Mucosa of rectum (tissue), 2 donors: ENCODE measurements at regions not wholly inside any gene's neighbourhood (a gene's known extent, or its start where the extent isn't known, plus 50 kb on each side); places are given as distances from the start of the nearest gene placed in this dataset.

Experiments used
- H3K27ac ChIP-seq, 2 donors: one replicate each; pipeline ENCODE4 v1.7.0; 2013; ENCODE audit warnings: inconsistent platforms in 2 of 2, low read depth in 2 of 2, low read length in 2 of 2
- H3K27me3 ChIP-seq, 2 donors: one replicate each; pipeline ENCODE4 v1.7.0; 2013; ENCODE audit warnings: low read length in 2 of 2; ENCODE audit not compliant: control insufficient read depth in 2 of 2, insufficient read depth in 2 of 2
- H3K36me3 ChIP-seq, 2 donors: one replicate each; pipeline ENCODE4 v1.7.0; 2013; ENCODE audit warnings: low read length in 2 of 2; ENCODE audit not compliant: control insufficient read depth in 2 of 2, insufficient read depth in 2 of 2
- H3K4me1 ChIP-seq, 2 donors: one replicate each; pipeline ENCODE4 v1.7.0; 2013; ENCODE audit warnings: low read length in 2 of 2, mild to moderate bottlenecking in 1 of 2; ENCODE audit not compliant: control insufficient read depth in 2 of 2, insufficient read depth in 2 of 2
- H3K4me3 ChIP-seq, 2 donors: one replicate each; pipeline ENCODE4 v1.7.0; 2013; ENCODE audit warnings: low read length in 2 of 2
- H3K9ac ChIP-seq, 2 donors: one replicate each; pipeline ENCODE4 v1.7.0; 2013; ENCODE audit warnings: low read length in 2 of 2, low read depth in 1 of 2, mild to moderate bottlenecking in 1 of 2
- H3K9me3 ChIP-seq, 2 donors: one replicate each; pipeline ENCODE4 v1.7.0; 2013; ENCODE audit warnings: low read length in 2 of 2; ENCODE audit not compliant: control insufficient read depth in 2 of 2
- donor health status: healthy.
- donor health status: Normal muscosa, but diverticular disease.

DNA sequence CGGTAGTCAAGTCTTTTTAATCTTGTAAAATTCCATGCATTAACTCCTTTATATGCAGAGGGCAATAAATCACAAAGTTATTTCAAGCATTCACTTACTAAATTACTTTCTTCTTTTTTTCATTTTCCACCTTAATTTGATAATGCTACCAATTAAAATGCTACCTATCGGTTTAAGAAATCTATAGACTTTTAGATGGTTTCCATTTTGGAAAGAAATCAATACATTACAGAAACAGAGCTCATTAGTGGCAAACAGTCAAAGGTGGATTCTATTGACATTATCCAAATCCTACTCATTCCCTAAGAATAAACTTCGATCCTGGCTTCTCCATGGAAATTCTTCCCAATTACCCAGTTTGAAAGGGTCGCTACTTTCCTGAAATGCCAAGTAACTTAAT lies 176.5 kb downstream of the MREG start:
- Histone ChIP-seq H3K4me3 (no peak overlapping the region), H3K27ac (no peak overlapping the region), H3K4me1 (peaks cover 6 to 9% of the 10 kb centered on the region in 2 donors), H3K9ac (no peak overlapping the region), H3K36me3 (no peaks in the 10 kb centered on the region), H3K9me3 (no peaks in the 10 kb centered on the region), H3K27me3 (no peaks in the 10 kb centered on the region)

DNA sequence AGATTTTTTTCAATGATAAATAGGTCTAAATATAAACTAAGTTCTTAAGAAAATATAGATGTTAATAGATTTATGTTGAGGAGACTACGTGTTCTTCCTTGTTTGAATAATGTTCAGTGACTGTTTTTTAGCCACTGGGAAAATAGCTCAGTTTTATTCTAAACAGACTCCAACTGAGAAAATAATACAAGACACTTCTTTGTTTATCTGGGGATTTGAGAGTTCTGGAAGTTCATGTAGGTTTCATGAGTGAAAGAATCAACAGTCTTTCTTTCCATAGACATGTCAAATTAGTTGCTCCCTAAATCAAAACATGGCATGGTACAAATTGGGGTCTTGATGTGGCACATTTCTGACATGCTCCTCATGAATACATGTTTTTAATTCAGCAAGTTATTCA lies 177.7 kb downstream of the MREG start:
- H3K27ac ChIP-seq: no peak overlapping the region
- no peaks in the 10 kb centered on the region for H3K9me3 ChIP-seq
- H3K9ac ChIP-seq: no peak overlapping the region
- no peak overlapping the region for H3K4me3 ChIP-seq
- no peaks in the 10 kb centered on the region for H3K27me3 ChIP-seq
- H3K36me3 ChIP-seq: no peaks in the 10 kb centered on the region
- H3K4me1 ChIP-seq: peaks cover 7 to 18% of the 10 kb centered on the region in 2 donors

DNA sequence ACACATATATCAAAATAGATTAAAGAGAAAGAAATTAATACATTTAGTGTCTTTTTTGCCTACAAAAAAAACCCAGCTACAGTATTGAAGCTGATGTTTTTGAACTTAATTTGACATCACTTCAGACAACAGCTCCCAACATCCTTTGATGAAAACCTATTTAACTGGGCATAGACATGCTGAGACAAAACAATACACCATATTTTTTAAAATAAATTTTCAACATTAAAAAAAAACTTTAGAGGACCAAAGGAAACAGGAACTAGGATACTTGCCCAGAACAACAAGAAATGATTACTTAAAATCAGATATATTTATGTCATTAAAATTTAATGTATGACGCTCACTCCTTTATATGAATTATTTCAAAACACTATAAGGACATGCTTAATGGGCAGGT lies 178.1 kb downstream of the MREG start:
- peaks cover 7 to 21% of the 10 kb centered on the region in 2 donors for H3K4me1 ChIP-seq
- no peak overlapping the region for H3K4me3 ChIP-seq
- no peak overlapping the region for H3K27ac ChIP-seq
- H3K36me3 ChIP-seq: no peaks in the 10 kb centered on the region
- H3K9me3 ChIP-seq: no peaks in the 10 kb centered on the region
- no peaks in the 10 kb centered on the region for H3K27me3 ChIP-seq
- no peak overlapping the region for H3K9ac ChIP-seq

DNA sequence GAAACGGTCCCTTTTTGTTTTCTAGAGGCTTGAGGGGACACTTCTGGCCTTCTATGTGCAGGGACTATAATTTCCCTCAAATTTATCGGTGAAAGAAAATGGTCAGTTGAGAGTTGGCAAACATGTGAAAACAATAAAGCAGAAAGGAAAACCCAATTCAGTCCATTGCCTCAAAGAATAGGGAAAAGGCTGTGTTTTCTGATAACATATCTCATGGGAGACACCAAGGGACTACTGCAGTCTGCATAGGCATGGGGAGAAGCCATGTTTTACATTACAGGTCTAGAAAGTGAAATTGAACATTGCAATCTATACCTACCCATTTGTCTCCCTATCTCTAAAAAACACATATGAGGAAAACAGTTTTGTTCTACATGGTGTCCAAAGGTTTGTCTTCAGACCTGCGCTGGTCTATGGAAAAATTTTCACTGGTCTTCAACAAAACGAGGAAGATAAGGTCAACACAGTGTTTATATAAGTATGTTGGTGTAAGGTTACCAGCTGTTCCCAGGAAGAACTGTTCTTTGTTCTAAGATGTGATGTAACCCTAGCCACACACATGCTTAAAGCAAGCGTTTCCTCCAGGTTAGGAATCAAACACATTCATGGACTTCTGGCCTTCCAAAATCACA lies 179.7 kb downstream of the MREG start:
- Histone ChIP-seq H3K4me3 (no peak overlapping the region), H3K36me3 (no peaks in the 10 kb centered on the region), H3K27ac (peak overlapping the region in 1 of 2 donors; percentile 60), H3K27me3 (no peaks in the 10 kb centered on the region), H3K9me3 (no peaks in the 10 kb centered on the region), H3K4me1 (peaks cover 7 to 22% of the 10 kb centered on the region in 2 donors), H3K9ac (no peak overlapping the region)

DNA sequence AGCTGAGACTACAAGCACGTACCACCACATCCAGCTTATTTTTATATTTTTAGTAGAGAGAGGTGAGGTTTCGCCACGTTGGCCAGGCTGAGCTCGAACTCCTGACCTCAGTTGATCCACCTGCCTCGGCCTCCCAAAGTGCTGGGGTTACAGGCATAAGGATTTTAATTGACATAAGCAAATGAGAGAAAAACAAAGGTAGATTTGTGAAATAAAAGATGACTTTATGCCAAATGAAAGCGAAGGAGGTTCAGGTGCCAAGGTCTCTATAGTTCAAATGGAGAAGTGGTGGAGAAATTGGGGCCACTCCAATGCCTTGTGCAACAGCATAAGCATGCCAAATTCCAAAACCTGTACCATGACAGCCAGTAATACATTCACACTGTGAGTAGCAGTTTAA lies 180.6 kb downstream of the MREG start:
- Histone ChIP-seq H3K4me1 (peaks cover 7 to 22% of the 10 kb centered on the region in 2 donors), H3K27me3 (no peaks in the 10 kb centered on the region), H3K36me3 (no peaks in the 10 kb centered on the region), H3K9ac (no peak overlapping the region), H3K4me3 (no peak overlapping the region), H3K27ac (no peak overlapping the region), H3K9me3 (no peaks in the 10 kb centered on the region)

DNA sequence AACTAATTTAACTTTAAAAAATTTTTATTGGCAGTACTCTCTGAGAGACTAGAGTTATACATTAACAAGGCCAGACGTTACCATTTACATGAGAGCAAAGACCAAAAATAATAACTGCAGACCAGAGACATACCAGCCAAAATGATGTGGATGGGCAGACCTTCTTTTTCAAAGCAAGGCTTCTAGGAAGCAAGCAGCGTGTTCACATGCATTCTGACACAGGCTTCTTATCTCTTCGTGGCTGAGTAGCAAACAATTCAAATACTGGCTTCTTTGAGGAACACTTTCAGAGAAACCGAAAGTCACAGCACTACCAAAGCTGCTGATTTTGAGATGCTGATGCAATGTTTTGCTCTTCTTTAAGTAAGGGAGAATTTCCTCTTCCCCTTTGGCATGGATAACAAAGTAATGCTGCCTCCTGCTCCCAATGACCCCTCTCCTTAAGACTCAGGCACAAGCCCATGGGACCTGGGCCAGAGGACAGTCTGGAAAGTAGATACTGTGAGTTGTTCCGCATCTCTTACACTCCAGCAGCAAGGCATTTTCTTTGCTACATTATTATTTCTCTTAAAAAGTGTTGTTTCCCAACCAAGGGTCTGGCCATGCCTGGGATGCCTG lies 181.9 kb downstream of the MREG start:
- peak overlapping the region; percentile 34 to 49 for H3K4me3 ChIP-seq
- no peaks in the 10 kb centered on the region for H3K9me3 ChIP-seq
- peak overlapping the region; percentile 59 to 70 for H3K27ac ChIP-seq

DNA sequence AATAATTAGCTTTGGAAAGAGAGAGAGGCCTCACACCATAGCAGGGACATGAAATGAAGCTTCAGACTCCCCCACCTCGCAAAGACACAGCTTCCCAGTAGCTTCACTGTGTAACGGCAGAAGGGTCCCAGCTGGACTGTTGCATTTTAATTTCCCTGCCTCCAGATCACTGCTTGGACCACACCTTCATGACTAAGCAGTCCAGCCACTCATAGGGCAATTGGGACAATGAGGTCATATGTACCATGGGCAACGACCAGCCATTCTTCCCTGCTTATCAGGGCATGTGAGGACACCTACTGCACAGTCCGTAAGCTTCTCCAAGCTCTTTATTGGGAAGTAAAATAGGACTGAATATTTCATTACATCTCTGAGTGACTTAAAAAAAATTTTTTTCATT lies 183.0 kb downstream of the MREG start:
- peaks cover 7 to 22% of the 10 kb centered on the region in 2 donors for H3K4me1 ChIP-seq
- H3K27ac ChIP-seq: no peak overlapping the region
- H3K36me3 ChIP-seq: no peaks in the 10 kb centered on the region
- H3K9ac ChIP-seq: no peak overlapping the region
- no peaks in the 10 kb centered on the region for H3K27me3 ChIP-seq
- no peaks in the 10 kb centered on the region for H3K9me3 ChIP-seq
- H3K4me3 ChIP-seq: no peak overlapping the region

More for the DNA sequence above, 181.9 kb downstream of the MREG start:
- Histone ChIP-seq H3K4me1 (peaks cover 7 to 22% of the 10 kb centered on the region in 2 donors), H3K36me3 (no peaks in the 10 kb centered on the region), H3K27me3 (no peaks in the 10 kb centered on the region), H3K9ac (peak overlapping the region in 1 of 2 donors; percentile 46)

DNA sequence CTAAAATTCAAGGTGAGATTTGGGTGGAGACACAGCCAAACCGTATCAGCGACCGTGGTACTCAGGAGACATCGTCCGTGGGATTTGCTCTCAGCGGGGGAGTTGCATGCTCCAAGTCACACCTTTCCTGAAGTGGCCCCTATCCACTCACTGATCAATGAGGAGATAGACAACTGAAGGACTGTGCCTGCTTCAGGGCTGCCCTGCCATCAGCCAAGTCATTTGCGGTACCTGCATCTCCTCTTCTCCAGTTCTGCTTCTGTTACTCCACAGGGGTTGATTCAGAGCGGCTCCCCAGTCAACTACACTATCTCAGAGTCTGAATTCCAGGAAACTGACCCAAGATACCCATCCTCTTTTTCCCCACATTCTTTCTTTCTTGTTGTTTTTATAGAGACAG lies 184.1 kb downstream of the MREG start:
- Histone ChIP-seq H3K4me3 (no peak overlapping the region), H3K36me3 (no peaks in the 10 kb centered on the region), H3K27me3 (no peaks in the 10 kb centered on the region), H3K4me1 (peaks cover 7 to 22% of the 10 kb centered on the region in 2 donors), H3K9ac (no peak overlapping the region), H3K9me3 (no peaks in the 10 kb centered on the region), H3K27ac (no peak overlapping the region)

DNA sequence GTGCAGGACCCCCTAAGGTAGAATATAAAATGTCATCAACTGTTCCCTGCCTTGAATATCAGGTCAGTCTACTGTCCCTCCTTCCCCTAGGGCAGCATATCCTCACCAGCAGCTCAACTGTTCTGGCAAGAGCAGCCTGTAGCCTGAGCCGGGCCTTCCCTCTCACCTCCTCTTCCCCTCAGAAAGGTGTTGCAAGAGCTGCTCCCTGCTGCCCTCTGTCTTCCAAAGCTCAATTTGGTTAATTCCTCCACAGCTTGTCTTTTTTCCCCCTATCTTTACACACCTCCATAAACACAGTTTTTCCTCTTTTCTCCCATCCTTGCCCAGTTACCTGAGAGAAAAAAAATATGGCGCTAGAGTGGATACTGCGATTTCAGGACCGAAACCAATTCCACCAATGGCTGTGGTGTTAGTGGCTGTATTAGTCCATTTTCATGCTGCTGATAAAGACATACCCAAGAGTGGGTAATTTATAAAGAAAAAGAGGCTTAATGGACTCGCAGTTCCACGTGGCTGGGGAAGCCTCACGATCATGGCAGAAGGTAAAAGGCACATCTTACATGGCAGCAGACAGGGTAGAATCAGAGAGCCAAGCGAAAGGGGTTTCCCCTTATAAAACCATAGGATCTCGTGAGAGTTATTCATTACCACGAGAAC lies 184.7 kb downstream of the MREG start:
- Histone ChIP-seq H3K4me1 (peaks cover 7 to 19% of the 10 kb centered on the region in 2 donors), H3K9ac (no peak overlapping the region), H3K27ac (no peak overlapping the region), H3K27me3 (no peaks in the 10 kb centered on the region), H3K9me3 (no peaks in the 10 kb centered on the region), H3K36me3 (no peaks in the 10 kb centered on the region), H3K4me3 (no peak overlapping the region)

DNA sequence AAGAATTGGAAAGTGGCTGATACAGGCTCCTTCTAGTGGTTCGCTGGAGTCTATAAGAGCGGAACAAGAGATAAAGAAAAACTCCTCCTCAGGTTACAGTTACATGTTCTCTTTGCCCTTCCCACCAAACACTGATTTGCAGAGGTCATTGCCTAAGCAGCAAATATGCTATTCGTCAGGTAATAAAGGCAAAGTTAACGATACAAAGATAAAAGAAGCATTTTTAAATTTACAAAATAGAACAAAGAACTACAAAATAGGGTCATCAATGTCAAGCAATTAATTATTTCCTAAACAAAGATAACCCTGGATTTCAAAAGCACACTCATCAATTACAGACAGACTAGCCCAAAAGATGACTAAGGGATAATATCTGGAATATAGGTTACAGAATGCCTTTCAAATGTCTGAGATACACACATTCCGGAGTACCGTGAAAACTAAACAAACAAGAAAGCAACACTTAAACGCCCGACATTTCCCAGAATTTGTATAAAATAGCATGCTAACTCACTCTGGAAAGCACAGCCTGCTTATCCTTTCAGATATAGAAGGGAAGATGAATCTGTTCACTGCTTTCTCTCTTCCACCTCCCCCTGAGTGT lies 186.4 kb downstream of the MREG start:
- no peak overlapping the region for H3K27ac ChIP-seq

More for the DNA sequence above, 186.4 kb downstream of the MREG start:
- Histone ChIP-seq H3K27me3 (no peaks in the 10 kb centered on the region), H3K36me3 (no peaks in the 10 kb centered on the region), H3K4me3 (no peak overlapping the region), H3K9me3 (no peaks in the 10 kb centered on the region), H3K9ac (no peak overlapping the region), H3K4me1 (peaks cover 7 to 16% of the 10 kb centered on the region in 2 donors)
